ENCODE measurements at regions not wholly inside any gene's neighbourhood (a gene's known extent, or its start where the extent isn't known, plus 50 kb on each side); places are given as distances from the start of the nearest gene placed in this dataset.

DNA sequence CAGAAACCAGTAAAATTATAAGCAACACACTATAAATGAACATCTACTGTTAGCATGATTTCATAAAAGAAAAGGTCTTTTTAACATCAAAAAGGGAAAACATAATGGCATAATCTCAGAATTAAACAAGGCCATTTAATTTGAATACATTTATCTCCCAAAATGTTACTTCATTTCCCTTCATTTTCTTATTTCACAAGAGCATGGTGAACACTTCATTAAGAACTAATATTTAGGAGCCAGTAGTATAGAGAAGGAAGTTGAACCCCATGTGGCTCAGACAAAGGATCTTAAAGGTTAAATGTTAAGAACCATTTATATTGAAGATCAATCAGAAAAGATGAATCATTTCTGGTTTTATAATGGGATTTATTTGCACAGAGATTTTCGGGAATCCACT is 981.7 kb downstream of the TTLL7 start:
- H3K4me1 Mint-ChIP-seq (ENCODE audit: low read depth), result no peaks in the 10 kb centered on the region
- ATAC-seq (no peak), DNase-seq (no peak)
- no peaks in the 10 kb centered on the region for H3K36me3 Mint-ChIP-seq (ENCODE audit: insufficient read depth)
- peaks cover 11% of the 10 kb centered on the region for H3K9me3 Mint-ChIP-seq
- H3K27me3 Mint-ChIP-seq (ENCODE audit: low read depth), result no peaks in the 10 kb centered on the region
- no peak overlapping the region for H3K4me3 Mint-ChIP-seq

DNA sequence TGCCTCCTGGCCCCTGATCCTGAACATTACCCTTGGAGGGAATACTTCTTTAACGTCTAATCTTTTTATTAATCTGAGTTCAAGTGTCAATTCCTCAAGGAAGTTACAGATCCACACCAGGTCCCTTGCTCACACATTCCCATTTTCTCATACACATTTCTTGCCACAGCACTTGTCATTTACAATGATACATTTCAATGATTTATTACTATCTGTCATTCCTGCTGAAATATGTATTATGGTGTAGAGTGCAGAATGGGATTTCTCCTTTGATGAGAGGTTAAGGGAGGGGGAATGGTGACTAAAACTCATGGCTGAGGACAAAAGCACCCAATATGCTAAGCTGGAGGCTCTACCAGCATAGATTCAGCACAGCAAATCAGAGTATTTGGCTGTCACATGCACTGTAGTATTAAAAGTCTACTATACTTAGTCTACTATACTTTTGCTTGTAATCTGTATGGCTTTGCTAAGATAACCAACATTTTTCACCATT is 982.5 kb downstream of the TTLL7 start:
- DNase-seq (no peak), ATAC-seq (no peak)
- no peak overlapping the region for H3K4me3 Mint-ChIP-seq
- H3K4me1 Mint-ChIP-seq (ENCODE audit: low read depth), result no peaks in the 10 kb centered on the region
- peaks cover 11% of the 10 kb centered on the region for H3K9me3 Mint-ChIP-seq
- H3K27me3 Mint-ChIP-seq (ENCODE audit: low read depth), result no peaks in the 10 kb centered on the region
- H3K36me3 Mint-ChIP-seq (ENCODE audit: insufficient read depth), result no peaks in the 10 kb centered on the region

DNA sequence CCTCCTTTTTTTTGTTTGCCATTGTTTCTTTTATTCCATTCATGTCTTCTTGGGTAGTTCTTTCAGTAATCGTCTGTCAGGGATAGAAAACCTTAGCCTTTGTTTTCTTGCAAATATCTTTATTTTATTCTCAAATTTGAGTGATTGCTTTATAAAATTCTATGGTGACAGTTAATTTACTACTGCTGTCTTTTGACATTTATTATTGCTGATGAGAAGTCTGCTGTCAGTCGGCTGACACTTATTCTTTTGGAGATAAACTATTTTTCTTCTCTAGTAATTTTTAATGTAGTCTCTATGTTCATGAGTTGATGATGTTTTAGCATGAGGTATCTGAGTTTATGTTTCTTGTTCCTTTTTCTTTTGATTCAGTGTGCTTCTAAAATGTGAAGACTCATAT is 983.8 kb downstream of the TTLL7 start:
- Mint-ChIP-seq H3K4me3 (no peak overlapping the region), H3K27me3 (ENCODE audit: low read depth) (no peaks in the 10 kb centered on the region), H3K36me3 (ENCODE audit: insufficient read depth) (no peaks in the 10 kb centered on the region), H3K9me3 (peaks cover 4% of the 10 kb centered on the region), H3K4me1 (ENCODE audit: low read depth) (no peaks in the 10 kb centered on the region)
- no peak for ATAC-seq
- no peak for DNase-seq

- no peak overlapping the region for H3K4me3 Mint-ChIP-seq
- no peak for ATAC-seq
- no peaks in the 10 kb centered on the region for H3K36me3 Mint-ChIP-seq (ENCODE audit: insufficient read depth)
- DNase-seq, result no peak
- peaks cover 4% of the 10 kb centered on the region for H3K9me3 Mint-ChIP-seq
- H3K4me1 Mint-ChIP-seq (ENCODE audit: low read depth), result no peaks in the 10 kb centered on the region
- H3K27me3 Mint-ChIP-seq (ENCODE audit: low read depth), result no peaks in the 10 kb centered on the region
Measured at GRCh38 chr1:83012950-83013349, 986.0 kb downstream of the TTLL7 start.

GRCh38 chr1:83011265-83011664 is 987.7 kb downstream of the TTLL7 start:
- no peak overlapping the region for H3K4me3 Mint-ChIP-seq
- no peaks in the 10 kb centered on the region for H3K27me3 Mint-ChIP-seq (ENCODE audit: low read depth)
- H3K9me3 Mint-ChIP-seq, result peaks cover 4% of the 10 kb centered on the region
- H3K36me3 Mint-ChIP-seq (ENCODE audit: insufficient read depth), result no peaks in the 10 kb centered on the region
- DNase-seq, result no peak
- no peaks in the 10 kb centered on the region for H3K4me1 Mint-ChIP-seq (ENCODE audit: low read depth)
- ATAC-seq, result no peak

GRCh38 chr1:83006271-83006670 is 992.7 kb downstream of the TTLL7 start:
- no peak overlapping the region for H3K4me3 Mint-ChIP-seq
- no peaks in the 10 kb centered on the region for H3K27me3 Mint-ChIP-seq (ENCODE audit: low read depth)
- DNase-seq (no peak), ATAC-seq (no peak)
- H3K9me3 Mint-ChIP-seq, result peaks cover 4% of the 10 kb centered on the region
- H3K4me1 Mint-ChIP-seq (ENCODE audit: low read depth), result no peaks in the 10 kb centered on the region
- no peaks in the 10 kb centered on the region for H3K36me3 Mint-ChIP-seq (ENCODE audit: insufficient read depth)

DNA sequence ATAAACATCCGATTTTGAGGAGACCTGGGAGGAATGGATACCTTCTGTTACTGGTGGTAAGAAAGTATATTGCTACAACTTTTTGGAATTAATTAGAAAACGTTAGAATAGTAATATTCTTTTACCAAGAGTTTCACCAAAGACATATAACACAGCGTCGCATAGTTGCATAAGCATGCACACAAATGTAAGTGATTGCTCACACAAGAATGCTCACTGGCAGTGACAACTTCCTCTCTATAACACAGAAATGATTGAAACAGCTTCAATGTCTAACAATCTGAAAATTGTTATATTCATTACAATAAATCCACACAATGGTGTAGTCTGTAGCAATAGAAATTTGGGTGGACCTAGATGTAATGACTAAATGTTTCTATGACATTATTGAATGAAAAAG is 998.6 kb downstream of the TTLL7 start:
- no peaks in the 10 kb centered on the region for H3K4me1 Mint-ChIP-seq (ENCODE audit: low read depth)
- no peak for ATAC-seq
- no peaks in the 10 kb centered on the region for H3K27me3 Mint-ChIP-seq (ENCODE audit: low read depth)
- no peaks in the 10 kb centered on the region for H3K36me3 Mint-ChIP-seq (ENCODE audit: insufficient read depth)
- no peak overlapping the region for H3K4me3 Mint-ChIP-seq
- DNase-seq, result no peak
- H3K9me3 Mint-ChIP-seq, result no peaks in the 10 kb centered on the region

GRCh38 chr1:82995951-82996350 is 1003.0 kb downstream of the TTLL7 start:
- ATAC-seq (no peak), DNase-seq (no peak)
- Mint-ChIP-seq H3K4me1 (ENCODE audit: low read depth) (no peaks in the 10 kb centered on the region), H3K4me3 (no peak overlapping the region), H3K36me3 (ENCODE audit: insufficient read depth) (no peaks in the 10 kb centered on the region), H3K27me3 (ENCODE audit: low read depth) (no peaks in the 10 kb centered on the region), H3K9me3 (peaks cover 9% of the 10 kb centered on the region)

GRCh38 chr1:82994616-82995263 is 1004.2 kb downstream of the TTLL7 start:
- no peak for ATAC-seq
- H3K36me3 Mint-ChIP-seq (ENCODE audit: insufficient read depth), result no peaks in the 10 kb centered on the region
- H3K9me3 Mint-ChIP-seq, result peaks cover 9% of the 10 kb centered on the region
- no peaks in the 10 kb centered on the region for H3K27me3 Mint-ChIP-seq (ENCODE audit: low read depth)
- H3K4me1 Mint-ChIP-seq (ENCODE audit: low read depth), result no peaks in the 10 kb centered on the region
- no peak overlapping the region for H3K4me3 Mint-ChIP-seq
- DNase-seq, result no peak

- no peaks in the 10 kb centered on the region for H3K27me3 Mint-ChIP-seq (ENCODE audit: low read depth)
- ATAC-seq (no peak), DNase-seq (no peak)
- no peaks in the 10 kb centered on the region for H3K4me1 Mint-ChIP-seq (ENCODE audit: low read depth)
- peaks cover 9% of the 10 kb centered on the region for H3K9me3 Mint-ChIP-seq
- H3K4me3 Mint-ChIP-seq, result no peak overlapping the region
- H3K36me3 Mint-ChIP-seq (ENCODE audit: insufficient read depth), result no peaks in the 10 kb centered on the region
Measured at GRCh38 chr1:82991569-82991968, 1007.4 kb downstream of the TTLL7 start.

DNA sequence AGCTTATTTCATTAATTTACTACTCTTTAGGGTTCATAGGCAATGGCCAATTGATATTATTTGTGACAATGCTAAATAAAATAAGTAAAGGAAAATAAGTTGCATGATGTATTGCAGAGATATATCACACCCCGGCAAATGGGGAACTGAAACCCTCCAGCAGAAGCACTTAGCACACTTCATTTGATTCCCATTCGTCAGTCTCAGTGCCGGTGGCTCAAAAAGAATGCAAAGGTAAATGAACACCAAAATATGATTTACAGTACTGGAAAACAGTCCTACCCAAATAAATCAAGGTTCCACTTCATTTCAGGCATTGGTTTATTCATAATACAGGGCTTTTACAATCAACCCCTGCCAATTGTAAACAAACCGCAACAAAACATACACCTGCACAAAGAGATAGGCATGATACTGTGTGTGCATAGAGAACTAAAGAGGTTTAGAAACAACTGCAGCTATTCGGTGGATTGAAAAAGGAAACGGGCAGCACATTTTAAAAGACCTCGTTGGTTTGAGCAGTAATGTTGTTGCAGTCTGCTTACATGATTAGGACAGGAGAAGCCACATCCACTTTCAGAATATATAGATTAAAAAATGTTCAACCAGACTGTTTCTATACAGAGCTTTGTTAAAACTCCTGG is 1019.2 kb downstream of the TTLL7 start:
- DNase-seq (no peak), ATAC-seq (no peak)
- H3K4me3 Mint-ChIP-seq, result no peak overlapping the region
- H3K4me1 Mint-ChIP-seq (ENCODE audit: low read depth), result peaks cover 2% of the 10 kb centered on the region
- H3K9me3 Mint-ChIP-seq, result no peaks in the 10 kb centered on the region
- H3K36me3 Mint-ChIP-seq (ENCODE audit: insufficient read depth), result no peaks in the 10 kb centered on the region
- H3K27me3 Mint-ChIP-seq (ENCODE audit: low read depth), result no peaks in the 10 kb centered on the region

GRCh38 chr1:82978461-82979324 is 1020.2 kb downstream of the TTLL7 start:
- DNase-seq (no peak), ATAC-seq (no peak)
- Mint-ChIP-seq H3K9me3 (no peaks in the 10 kb centered on the region), H3K4me1 (ENCODE audit: low read depth) (peaks cover 2% of the 10 kb centered on the region), H3K4me3 (no peak overlapping the region), H3K36me3 (ENCODE audit: insufficient read depth) (no peaks in the 10 kb centered on the region), H3K27me3 (ENCODE audit: low read depth) (no peaks in the 10 kb centered on the region)

GRCh38 chr1:82972841-82973553 is 1025.9 kb downstream of the TTLL7 start:
- DNase-seq (no peak), ATAC-seq (no peak)

GRCh38 chr1:82969340-82969739 is 1029.6 kb downstream of the TTLL7 start:
- Mint-ChIP-seq H3K9me3 (no peaks in the 10 kb centered on the region), H3K27me3 (ENCODE audit: low read depth) (no peaks in the 10 kb centered on the region), H3K36me3 (ENCODE audit: insufficient read depth) (no peaks in the 10 kb centered on the region), H3K4me1 (ENCODE audit: low read depth) (no peaks in the 10 kb centered on the region), H3K4me3 (no peak overlapping the region)
- no peak for ATAC-seq
- DNase-seq, result no peak

More at GRCh38 chr1:82972841-82973553, 1025.9 kb downstream of the TTLL7 start:
- no peaks in the 10 kb centered on the region for H3K9me3 Mint-ChIP-seq
- no peaks in the 10 kb centered on the region for H3K27me3 Mint-ChIP-seq (ENCODE audit: low read depth)
- H3K36me3 Mint-ChIP-seq (ENCODE audit: insufficient read depth), result no peaks in the 10 kb centered on the region
- H3K4me3 Mint-ChIP-seq, result no peak overlapping the region
- H3K4me1 Mint-ChIP-seq (ENCODE audit: low read depth), result no peaks in the 10 kb centered on the region
